Kidney epithelial cell (primary cell): ENCODE measurements at regions not wholly inside any gene's neighbourhood (a gene's known extent, or its start where the extent isn't known, plus 50 kb on each side); places are given as distances from the start of the nearest gene placed in this dataset.

ENCODE experiments used
- DNase-seq: peaks from one replicate; pipeline ENCODE4 v3.0.0-alpha.2; 2010; ENCODE audit warnings: low read depth
- H3K27me3 ChIP-seq: 2 replicates; pipeline ENCODE4 v1.6.0; 2011; ENCODE audit warnings: low read length; ENCODE audit not compliant: control insufficient read depth, insufficient read depth
- H3K36me3 ChIP-seq: 2 replicates; pipeline ENCODE4 v1.5.1; 2011; ENCODE audit warnings: low read length; ENCODE audit not compliant: control insufficient read depth, insufficient read depth
- H3K4me3 ChIP-seq: 2 replicates; pipeline ENCODE4 v1.5.1; 2011; ENCODE audit warnings: low read depth, mild to moderate bottlenecking, control low read depth, low read length
- TF ChIP-seq, protein P1 (sequence below): IDR thresholded peaks from 2 replicates; pipeline ENCODE4 v1.5.1; 2011; ENCODE audit warnings: mild to moderate bottlenecking, moderate library complexity, low read length, control low read depth, inconsistent platforms; ENCODE audit not compliant: insufficient read depth, poor library complexity, severe bottlenecking

DNA sequence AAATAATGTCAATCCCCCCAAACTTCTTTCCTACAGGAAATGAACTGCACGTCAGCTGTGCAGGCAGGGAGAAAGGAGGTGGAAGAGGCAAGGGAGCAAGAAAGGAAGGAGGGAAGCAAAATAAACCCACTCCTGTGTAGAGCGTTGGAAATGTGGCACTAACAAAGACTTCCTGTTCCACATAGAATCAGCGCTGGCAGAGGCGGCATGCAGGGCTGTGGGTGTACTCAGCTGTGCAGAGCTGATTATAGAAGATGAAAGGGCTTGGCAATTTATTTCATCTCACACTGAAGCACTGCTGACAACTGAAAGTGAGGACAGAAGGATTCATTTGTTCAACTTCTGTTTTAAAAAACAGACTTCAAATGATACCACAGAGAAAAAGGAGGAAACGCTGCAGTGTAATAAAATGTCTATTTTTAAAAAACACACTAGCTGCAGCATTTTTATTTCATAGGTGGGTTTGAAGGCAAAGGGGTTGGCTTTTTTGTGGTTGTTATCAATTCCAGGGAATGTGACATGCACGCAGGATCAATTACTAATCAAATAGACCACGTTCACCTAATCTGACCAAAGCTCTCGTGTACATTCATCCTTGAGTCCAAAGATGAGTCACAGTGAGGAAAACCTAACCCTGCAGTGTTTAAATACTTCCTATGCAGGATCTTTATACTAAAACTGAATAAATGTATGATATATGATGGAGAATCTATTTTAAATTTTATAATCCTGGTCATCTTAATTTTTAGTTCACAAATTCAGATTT, 583.5 kb downstream of the ZNF608 start:
- Histone ChIP-seq H3K36me3 (no peaks in the 10 kb centered on the region), H3K27me3 (no peaks in the 10 kb centered on the region), H3K4me3 (no peak overlapping the region)
- TF ChIP-seq, protein P1, sequence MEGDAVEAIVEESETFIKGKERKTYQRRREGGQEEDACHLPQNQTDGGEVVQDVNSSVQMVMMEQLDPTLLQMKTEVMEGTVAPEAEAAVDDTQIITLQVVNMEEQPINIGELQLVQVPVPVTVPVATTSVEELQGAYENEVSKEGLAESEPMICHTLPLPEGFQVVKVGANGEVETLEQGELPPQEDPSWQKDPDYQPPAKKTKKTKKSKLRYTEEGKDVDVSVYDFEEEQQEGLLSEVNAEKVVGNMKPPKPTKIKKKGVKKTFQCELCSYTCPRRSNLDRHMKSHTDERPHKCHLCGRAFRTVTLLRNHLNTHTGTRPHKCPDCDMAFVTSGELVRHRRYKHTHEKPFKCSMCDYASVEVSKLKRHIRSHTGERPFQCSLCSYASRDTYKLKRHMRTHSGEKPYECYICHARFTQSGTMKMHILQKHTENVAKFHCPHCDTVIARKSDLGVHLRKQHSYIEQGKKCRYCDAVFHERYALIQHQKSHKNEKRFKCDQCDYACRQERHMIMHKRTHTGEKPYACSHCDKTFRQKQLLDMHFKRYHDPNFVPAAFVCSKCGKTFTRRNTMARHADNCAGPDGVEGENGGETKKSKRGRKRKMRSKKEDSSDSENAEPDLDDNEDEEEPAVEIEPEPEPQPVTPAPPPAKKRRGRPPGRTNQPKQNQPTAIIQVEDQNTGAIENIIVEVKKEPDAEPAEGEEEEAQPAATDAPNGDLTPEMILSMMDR = no peak
- DNase-seq = no peak

DNA sequence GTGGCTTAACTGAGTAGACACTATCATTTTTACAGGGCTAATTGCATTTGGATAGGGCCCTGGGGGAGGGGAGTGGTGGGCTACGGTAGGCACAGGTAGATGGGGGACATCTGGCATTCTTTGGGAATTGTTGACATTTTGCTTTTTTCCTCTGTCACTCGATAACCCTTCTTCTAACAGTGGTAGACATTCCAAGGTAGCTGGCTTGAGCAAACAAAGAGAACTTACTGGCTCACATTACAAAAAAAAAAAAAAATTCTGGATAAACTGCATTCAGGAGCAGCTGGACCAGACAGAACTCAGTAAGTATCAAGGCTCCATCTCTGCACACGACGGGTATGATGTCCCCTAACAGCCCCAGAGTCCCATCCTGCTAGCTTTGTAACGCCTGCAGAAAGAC, 585.2 kb downstream of the ZNF608 start:
- DNase-seq = no peak
- no peaks in the 10 kb centered on the region for H3K27me3 ChIP-seq
- TF ChIP-seq, protein P1 = no peak
- H3K36me3 ChIP-seq = no peaks in the 10 kb centered on the region
- H3K4me3 ChIP-seq = no peak overlapping the region

DNA sequence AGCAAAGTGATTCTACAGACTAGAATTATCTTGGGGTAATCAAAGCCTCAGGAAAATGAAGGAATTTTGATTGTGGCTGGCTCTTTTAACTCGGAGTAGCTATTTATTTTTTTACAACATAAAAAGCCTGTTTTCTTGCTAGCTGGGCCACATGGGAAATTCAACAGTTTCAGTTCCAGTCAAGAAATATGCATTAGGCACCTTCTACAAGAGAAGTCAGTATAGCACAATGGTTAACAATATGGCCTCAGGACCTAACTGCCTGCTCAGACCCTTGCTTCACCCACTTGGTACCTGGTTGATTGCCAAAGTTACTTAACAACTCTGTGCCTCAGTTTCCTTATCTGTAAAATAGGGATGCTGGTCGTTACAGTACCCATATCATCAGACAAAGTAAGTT, 586.2 kb downstream of the ZNF608 start:
- TF ChIP-seq, protein P1 = no peak
- Histone ChIP-seq H3K36me3 (no peaks in the 10 kb centered on the region), H3K4me3 (no peak overlapping the region), H3K27me3 (no peaks in the 10 kb centered on the region)
- no peak for DNase-seq

DNA sequence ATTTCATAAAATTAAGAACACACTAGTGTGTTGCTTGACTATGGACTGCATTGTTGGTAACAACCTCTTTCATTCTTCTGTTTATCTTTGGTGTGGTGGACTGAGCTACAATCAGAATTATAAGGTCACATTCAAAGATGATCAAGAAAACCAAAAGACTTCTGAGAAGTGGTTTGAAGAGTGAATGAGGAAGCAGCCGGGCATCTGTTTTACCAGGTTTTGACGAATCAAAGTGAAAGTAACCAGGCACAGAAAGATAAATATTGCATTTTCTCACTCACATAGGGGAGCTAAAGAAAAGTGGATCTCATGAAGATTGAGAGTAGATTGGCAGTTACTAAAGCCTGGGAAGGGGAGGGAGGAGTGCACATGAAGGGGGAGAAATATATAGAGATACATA, 589.1 kb downstream of the ZNF608 start:
- TF ChIP-seq, protein P1 = no peak
- H3K27me3 ChIP-seq = no peaks in the 10 kb centered on the region
- no peaks in the 10 kb centered on the region for H3K36me3 ChIP-seq
- DNase-seq = no peak
- H3K4me3 ChIP-seq = no peak overlapping the region

DNA sequence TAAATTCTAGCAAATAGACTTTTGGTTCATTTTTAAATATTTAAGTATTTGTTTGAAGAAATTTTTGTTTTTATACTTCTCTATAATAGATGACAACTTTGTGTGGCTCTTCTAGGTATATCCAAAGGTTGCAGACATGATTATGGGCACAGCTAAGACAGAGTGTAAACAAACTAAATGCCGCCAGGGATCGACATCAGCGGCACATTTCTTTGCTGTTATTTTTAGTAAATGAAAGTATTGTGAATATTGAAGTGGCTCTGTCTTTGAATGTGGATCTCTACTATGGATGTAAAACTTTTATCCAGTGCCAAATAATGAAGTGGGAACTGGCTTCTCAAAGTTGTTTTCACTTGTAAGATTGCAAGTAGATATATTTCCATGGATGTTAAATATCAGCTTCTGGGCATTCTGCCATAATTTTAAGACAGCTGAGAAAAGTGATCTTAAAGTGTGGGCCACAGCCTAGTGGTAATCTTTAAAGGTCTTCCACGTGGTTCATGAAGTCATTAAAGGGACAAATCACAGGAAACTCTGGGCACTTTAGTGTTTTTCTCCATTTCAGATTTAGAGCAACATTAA, 589.9 kb downstream of the ZNF608 start:
- no peaks in the 10 kb centered on the region for H3K36me3 ChIP-seq
- no peaks in the 10 kb centered on the region for H3K27me3 ChIP-seq
- TF ChIP-seq, protein P1 = no peak
- DNase-seq = no peak
- H3K4me3 ChIP-seq = no peak overlapping the region
